Kidney epithelial cell (primary cell): ENCODE measurements at regions not wholly inside any gene's neighbourhood (a gene's known extent, or its start where the extent isn't known, plus 50 kb on each side); places are given as distances from the start of the nearest gene placed in this dataset.

ENCODE experiments used
- DNase-seq: peaks from one replicate; pipeline ENCODE4 v3.0.0-alpha.2; 2010; ENCODE audit warnings: low read depth
- H3K27me3 ChIP-seq: 2 replicates; pipeline ENCODE4 v1.6.0; 2011; ENCODE audit warnings: low read length; ENCODE audit not compliant: control insufficient read depth, insufficient read depth
- H3K36me3 ChIP-seq: 2 replicates; pipeline ENCODE4 v1.5.1; 2011; ENCODE audit warnings: low read length; ENCODE audit not compliant: control insufficient read depth, insufficient read depth
- H3K4me3 ChIP-seq: 2 replicates; pipeline ENCODE4 v1.5.1; 2011; ENCODE audit warnings: low read depth, mild to moderate bottlenecking, control low read depth, low read length
- CTCF ChIP-seq: IDR thresholded peaks from 2 replicates; pipeline ENCODE4 v1.5.1; 2011; ENCODE audit warnings: mild to moderate bottlenecking, moderate library complexity, low read length, control low read depth, inconsistent platforms; ENCODE audit not compliant: insufficient read depth, poor library complexity, severe bottlenecking

GRCh38 chr7:156435486-156436231 is 204.9 kb upstream of the RNF32 start:
- no peaks in the 10 kb centered on the region for H3K36me3 ChIP-seq
- TF ChIP-seq CTCF = no peak
- no peak for DNase-seq
- H3K4me3 ChIP-seq = no peak overlapping the region
- H3K27me3 ChIP-seq = no peaks in the 10 kb centered on the region

GRCh38 chr7:156434706-156435105 is 205.9 kb upstream of the RNF32 start:
- no peaks in the 10 kb centered on the region for H3K27me3 ChIP-seq
- no peak for TF ChIP-seq CTCF

GRCh38 chr7:156432018-156432417 is 208.6 kb upstream of the RNF32 start:
- no peaks in the 10 kb centered on the region for H3K27me3 ChIP-seq
- TF ChIP-seq CTCF = no peak
- H3K36me3 ChIP-seq = no peaks in the 10 kb centered on the region
- H3K4me3 ChIP-seq = no peak overlapping the region
- no peak for DNase-seq

More at GRCh38 chr7:156434706-156435105, 205.9 kb upstream of the RNF32 start:
- Histone ChIP-seq H3K4me3 (no peak overlapping the region), H3K36me3 (no peaks in the 10 kb centered on the region)
- DNase-seq = no peak

- H3K27me3 ChIP-seq = no peaks in the 10 kb centered on the region
- DNase-seq = no peak
- H3K36me3 ChIP-seq = no peaks in the 10 kb centered on the region
- no peak overlapping the region for H3K4me3 ChIP-seq
- TF ChIP-seq CTCF = no peak
Measured at GRCh38 chr7:156430109-156430508, 210.5 kb upstream of the RNF32 start.

- no peak for TF ChIP-seq CTCF
- no peak overlapping the region for H3K4me3 ChIP-seq
- no peaks in the 10 kb centered on the region for H3K36me3 ChIP-seq
- DNase-seq = no peak
- no peaks in the 10 kb centered on the region for H3K27me3 ChIP-seq
Measured at GRCh38 chr7:156429514-156429913, 211.1 kb upstream of the RNF32 start.

- no peak for DNase-seq
- H3K4me3 ChIP-seq = no peak overlapping the region
- H3K27me3 ChIP-seq = no peaks in the 10 kb centered on the region
- TF ChIP-seq CTCF = no peak
- H3K36me3 ChIP-seq = no peaks in the 10 kb centered on the region
Measured at GRCh38 chr7:156423876-156424275, 216.7 kb upstream of the RNF32 start.
